Type B pancreatic cell (in vitro differentiated cells): ENCODE measurements at regions not wholly inside any gene's neighbourhood (a gene's known extent, or its start where the extent isn't known, plus 50 kb on each side); places are given as distances from the start of the nearest gene placed in this dataset.
A peak's percentile ranks its signal among the peaks of the same experiment; 100 is the strongest.
"Not testable (repeated sequence)": the region's sequence is repeated elsewhere in the genome, so short reads cannot be mapped to it uniquely, and the experiment has no call there.

Experiments used
- DNase-seq: peaks from one replicate; pipeline ENCODE4 v3.0.0; 2021; ENCODE audit warnings: mixed read lengths; ENCODE audit not compliant: unreplicated experiment; ENCODE audit errors: extremely low spot score
- H3K27ac Mint-ChIP-seq: 2 replicates; pipeline ENCODE4 v1.8.0; 2021; ENCODE audit warnings: mild to moderate bottlenecking, mixed read lengths
- H3K27me3 Mint-ChIP-seq: 2 replicates; pipeline ENCODE4 v1.8.0; 2021; ENCODE audit warnings: mixed read lengths
- H3K36me3 Mint-ChIP-seq: 2 replicates; pipeline ENCODE4 v1.8.0; 2021; ENCODE audit warnings: mixed read lengths
- H3K4me1 Mint-ChIP-seq: one replicate; pipeline ENCODE4 v1.8.0; 2021; ENCODE audit warnings: mixed read lengths; ENCODE audit not compliant: unreplicated experiment
- H3K4me3 Mint-ChIP-seq: 2 replicates; pipeline ENCODE4 v1.8.0; 2021; ENCODE audit warnings: mild to moderate bottlenecking, mixed read lengths
- H3K9me3 Mint-ChIP-seq: 2 replicates; pipeline ENCODE4 v1.8.0; 2021; ENCODE audit warnings: mixed read lengths
- TF ChIP-seq, protein P1 (sequence below): fragments of 200-600 bp; sonication (generic); conservative IDR thresholded peaks from 2 replicates; pipeline ENCODE4 v1.5.0; 2021; ENCODE audit warnings: antibody characterized with exemption, mild to moderate bottlenecking

DNA sequence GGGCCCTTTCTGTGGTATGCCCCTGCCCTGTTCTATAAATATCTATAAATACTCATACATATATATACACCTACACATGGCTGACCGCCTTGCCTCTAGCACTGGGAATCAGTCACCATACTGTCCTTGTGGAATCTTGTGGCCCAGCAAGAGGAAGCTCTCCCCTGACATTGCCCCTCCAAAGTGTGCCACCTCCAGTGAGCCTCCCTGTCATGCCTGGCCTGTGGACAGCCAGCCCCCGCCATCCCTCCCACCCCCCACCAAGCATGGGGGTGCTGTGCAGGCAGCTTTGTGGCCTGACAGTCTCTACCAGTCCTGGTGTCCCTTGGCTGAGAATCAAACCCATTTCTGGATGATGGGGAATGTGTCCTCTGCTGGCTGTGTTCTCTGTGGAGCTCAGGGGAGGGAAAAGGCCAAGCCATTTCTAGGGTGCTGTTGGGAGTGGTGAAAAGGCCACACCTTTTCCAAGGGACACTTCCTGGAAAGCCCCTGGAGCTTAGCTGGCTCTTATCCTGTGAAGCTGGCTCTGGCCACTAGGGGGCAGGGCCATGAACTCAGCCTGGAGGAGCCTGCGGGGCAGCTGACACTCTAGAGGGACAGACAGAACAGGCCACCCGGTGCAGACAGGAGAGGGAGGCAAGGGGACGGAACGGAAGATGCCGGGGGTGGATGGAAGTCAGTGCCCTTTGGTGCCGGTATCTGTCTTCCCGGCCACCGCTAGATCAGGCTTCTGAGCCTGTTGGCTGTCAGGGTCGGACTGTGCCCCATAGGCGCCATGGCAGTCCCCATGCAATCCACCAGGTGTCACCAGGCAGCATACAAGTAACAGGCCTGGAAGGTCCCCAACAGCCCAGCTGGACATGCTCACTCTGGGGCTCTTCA lies 167.2 kb downstream of the TBC1D2B start:
- Mint-ChIP-seq H3K27ac (peak overlapping the region; percentile 67), H3K4me3 (peak overlapping the region; percentile 88)
- H3K27me3 Mint-ChIP-seq, H3K36me3 Mint-ChIP-seq, H3K9me3 Mint-ChIP-seq, H3K4me1 Mint-ChIP-seq: not testable (repeated sequence)
- peak; percentile 82 for DNase-seq
- TF ChIP-seq, protein P1, sequence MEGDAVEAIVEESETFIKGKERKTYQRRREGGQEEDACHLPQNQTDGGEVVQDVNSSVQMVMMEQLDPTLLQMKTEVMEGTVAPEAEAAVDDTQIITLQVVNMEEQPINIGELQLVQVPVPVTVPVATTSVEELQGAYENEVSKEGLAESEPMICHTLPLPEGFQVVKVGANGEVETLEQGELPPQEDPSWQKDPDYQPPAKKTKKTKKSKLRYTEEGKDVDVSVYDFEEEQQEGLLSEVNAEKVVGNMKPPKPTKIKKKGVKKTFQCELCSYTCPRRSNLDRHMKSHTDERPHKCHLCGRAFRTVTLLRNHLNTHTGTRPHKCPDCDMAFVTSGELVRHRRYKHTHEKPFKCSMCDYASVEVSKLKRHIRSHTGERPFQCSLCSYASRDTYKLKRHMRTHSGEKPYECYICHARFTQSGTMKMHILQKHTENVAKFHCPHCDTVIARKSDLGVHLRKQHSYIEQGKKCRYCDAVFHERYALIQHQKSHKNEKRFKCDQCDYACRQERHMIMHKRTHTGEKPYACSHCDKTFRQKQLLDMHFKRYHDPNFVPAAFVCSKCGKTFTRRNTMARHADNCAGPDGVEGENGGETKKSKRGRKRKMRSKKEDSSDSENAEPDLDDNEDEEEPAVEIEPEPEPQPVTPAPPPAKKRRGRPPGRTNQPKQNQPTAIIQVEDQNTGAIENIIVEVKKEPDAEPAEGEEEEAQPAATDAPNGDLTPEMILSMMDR = peak; percentile 72

GRCh38 chr15:77909182-77909940 lies 168.2 kb downstream of the TBC1D2B start:
- H3K27ac Mint-ChIP-seq = no peak overlapping the region

GRCh38 chr15:77908752-77909111 lies 168.8 kb downstream of the TBC1D2B start:
- not testable (repeated sequence) for DNase-seq, H3K27me3 Mint-ChIP-seq, H3K4me1 Mint-ChIP-seq, H3K36me3 Mint-ChIP-seq, H3K9me3 Mint-ChIP-seq, H3K27ac Mint-ChIP-seq, H3K4me3 Mint-ChIP-seq

More at GRCh38 chr15:77909182-77909940, 168.2 kb downstream of the TBC1D2B start:
- H3K4me1 Mint-ChIP-seq = no peaks in the 10 kb centered on the region
- TF ChIP-seq, protein P1 = no peak
- no peak overlapping the region for H3K4me3 Mint-ChIP-seq
- H3K9me3 Mint-ChIP-seq = no peaks in the 10 kb centered on the region
- H3K36me3 Mint-ChIP-seq = no peaks in the 10 kb centered on the region
- peaks cover 3% of the 10 kb centered on the region for H3K27me3 Mint-ChIP-seq
- DNase-seq = peak; percentile 60

- Mint-ChIP-seq H3K4me3 (no peak overlapping the region), H3K36me3 (no peaks in the 10 kb centered on the region), H3K4me1 (no peaks in the 10 kb centered on the region), H3K27me3 (no peaks in the 10 kb centered on the region), H3K27ac (no peak overlapping the region), H3K9me3 (no peaks in the 10 kb centered on the region)
- TF ChIP-seq, protein P1 = no peak
- DNase-seq = peak; percentile 60
Observed at GRCh38 chr15:77907824-77908751, 169.4 kb downstream of the TBC1D2B start.

DNA sequence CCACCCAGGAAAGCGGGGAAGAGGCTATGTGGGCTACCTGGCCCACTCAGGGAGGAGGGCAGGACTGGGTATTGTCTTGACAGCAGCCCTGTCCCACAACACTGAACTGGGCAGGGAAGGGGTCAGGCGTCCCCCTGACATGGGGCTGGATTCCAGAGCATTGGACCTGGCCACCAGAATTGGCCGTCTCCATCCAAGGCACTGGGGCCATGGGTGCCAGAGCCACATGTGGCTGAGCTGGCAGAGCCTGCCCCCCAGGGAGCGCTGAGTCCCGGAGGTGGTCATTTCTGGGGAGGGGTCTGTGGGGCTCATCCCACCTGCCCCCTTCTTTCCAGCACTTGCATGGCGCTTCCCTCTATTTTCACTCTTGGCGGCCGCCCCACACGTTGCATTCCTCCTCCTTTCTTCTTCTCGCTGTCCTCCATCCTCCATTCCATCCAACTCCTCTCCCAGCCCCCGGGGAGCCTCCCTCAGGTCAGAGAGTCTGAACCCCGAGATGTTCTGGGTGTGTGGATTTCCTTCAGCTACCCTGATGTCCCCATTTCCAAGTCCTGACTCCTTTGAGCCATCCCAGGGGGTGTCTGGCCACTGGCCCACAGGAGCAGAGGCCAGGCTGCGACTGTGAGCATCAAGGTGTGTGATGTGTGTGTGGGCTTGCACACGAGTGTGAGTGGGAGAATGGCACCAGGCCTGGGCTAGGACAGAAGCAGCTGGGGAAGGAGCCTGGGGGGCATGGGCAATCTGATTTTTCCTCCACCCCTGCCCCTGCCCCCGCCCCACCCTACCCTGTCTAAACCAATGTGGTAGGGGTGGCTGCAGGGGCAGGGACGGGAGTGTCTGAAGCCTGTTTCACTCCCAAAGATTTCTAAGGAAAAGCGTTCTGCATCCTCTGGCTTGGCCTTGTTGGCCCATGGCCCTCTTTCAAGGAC lies 171.2 kb downstream of the TBC1D2B start:
- H3K9me3 Mint-ChIP-seq, H3K27ac Mint-ChIP-seq, H3K27me3 Mint-ChIP-seq, H3K4me3 Mint-ChIP-seq, H3K36me3 Mint-ChIP-seq, H3K4me1 Mint-ChIP-seq: not testable (repeated sequence)
- peak; percentile 65 for DNase-seq
